ENCODE measurements at regions not wholly inside any gene's neighbourhood (a gene's known extent, or its start where the extent isn't known, plus 50 kb on each side); places are given as distances from the start of the nearest gene placed in this dataset.
A peak's percentile ranks its signal among the peaks of the same experiment; 100 is the strongest.

DNA sequence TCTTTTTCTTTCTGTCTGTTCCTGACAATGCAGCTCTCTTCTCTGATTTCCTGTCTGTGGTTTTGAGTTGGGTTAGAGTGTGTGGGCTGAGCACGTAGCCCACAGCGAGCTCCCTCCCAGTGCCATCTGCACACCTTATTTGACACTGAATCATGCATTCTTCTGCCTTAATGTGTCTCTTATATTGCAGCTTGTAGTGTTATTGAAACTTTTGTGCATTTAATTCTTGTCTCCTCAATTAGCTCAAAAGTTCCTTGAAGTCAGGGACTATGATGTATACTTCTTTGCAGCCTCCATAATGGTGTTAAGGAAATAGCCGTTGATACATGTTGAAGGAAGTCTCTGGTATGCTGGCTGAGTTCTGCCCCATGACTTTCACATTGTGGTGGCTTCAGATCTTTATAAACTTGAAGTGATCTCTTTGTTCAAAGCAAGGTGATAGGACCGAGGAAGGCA, 576.2 kb upstream of the CLINT1 start (continued):
- TF ChIP-seq POLR2AphosphoS2 (IDR thresholded peaks at IDR 0.05; ENCODE audit: low read depth, low read length) (no peak), TCF3 (IDR thresholded peaks at IDR 0.05; ENCODE audit: borderline replicate concordance, insufficient read depth, low read depth, low read length) (no peak), MTA3 (IDR thresholded peaks at IDR 0.05; ENCODE audit: borderline replicate concordance, low read length) (no peak)

DNA sequence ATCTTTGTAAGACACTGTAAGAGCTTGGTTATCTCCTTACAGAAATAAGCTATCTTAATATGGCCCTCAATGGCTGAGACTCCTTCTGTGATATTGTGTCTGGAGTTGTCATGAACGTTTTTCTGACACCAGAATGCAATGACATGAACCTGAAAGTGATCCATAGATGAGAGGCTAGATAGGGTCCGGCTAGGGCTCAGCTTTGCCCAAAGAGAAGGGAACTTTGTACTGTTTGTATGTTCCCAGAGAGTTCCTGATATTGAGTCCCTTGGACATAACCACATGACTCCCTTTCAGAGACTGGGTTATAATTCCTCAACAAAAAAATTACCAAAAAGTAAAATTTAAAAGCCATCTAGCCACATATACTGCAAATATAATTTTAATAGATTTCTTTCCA, 575.8 kb upstream of the CLINT1 start:
- H3K4me3 ChIP-seq, result no peak overlapping the region
- TF ChIP-seq POU2F2 (IDR thresholded peaks at IDR 0.05; ENCODE audit: borderline replicate concordance, low read depth, low read length), result no peak
- no peak for TF ChIP-seq POLR2AphosphoS5 (IDR thresholded peaks at IDR 0.05; ENCODE audit: low read length)
- TF ChIP-seq, protein P1, sequence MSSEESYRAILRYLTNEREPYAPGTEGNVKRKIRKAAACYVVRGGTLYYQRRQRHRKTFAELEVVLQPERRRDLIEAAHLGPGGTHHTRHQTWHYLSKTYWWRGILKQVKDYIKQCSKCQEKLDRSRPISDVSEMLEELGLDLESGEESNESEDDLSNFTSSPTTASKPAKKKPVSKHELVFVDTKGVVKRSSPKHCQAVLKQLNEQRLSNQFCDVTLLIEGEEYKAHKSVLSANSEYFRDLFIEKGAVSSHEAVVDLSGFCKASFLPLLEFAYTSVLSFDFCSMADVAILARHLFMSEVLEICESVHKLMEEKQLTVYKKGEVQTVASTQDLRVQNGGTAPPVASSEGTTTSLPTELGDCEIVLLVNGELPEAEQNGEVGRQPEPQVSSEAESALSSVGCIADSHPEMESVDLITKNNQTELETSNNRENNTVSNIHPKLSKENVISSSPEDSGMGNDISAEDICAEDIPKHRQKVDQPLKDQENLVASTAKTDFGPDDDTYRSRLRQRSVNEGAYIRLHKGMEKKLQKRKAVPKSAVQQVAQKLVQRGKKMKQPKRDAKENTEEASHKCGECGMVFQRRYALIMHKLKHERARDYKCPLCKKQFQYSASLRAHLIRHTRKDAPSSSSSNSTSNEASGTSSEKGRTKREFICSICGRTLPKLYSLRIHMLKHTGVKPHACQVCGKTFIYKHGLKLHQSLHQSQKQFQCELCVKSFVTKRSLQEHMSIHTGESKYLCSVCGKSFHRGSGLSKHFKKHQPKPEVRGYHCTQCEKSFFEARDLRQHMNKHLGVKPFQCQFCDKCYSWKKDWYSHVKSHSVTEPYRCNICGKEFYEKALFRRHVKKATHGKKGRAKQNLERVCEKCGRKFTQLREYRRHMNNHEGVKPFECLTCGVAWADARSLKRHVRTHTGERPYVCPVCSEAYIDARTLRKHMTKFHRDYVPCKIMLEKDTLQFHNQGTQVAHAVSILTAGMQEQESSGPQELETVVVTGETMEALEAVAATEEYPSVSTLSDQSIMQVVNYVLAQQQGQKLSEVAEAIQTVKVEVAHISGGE (CRISPR knock-in tag; IDR thresholded peaks at IDR 0.05), result no peak
- TF ChIP-seq, protein P2, sequence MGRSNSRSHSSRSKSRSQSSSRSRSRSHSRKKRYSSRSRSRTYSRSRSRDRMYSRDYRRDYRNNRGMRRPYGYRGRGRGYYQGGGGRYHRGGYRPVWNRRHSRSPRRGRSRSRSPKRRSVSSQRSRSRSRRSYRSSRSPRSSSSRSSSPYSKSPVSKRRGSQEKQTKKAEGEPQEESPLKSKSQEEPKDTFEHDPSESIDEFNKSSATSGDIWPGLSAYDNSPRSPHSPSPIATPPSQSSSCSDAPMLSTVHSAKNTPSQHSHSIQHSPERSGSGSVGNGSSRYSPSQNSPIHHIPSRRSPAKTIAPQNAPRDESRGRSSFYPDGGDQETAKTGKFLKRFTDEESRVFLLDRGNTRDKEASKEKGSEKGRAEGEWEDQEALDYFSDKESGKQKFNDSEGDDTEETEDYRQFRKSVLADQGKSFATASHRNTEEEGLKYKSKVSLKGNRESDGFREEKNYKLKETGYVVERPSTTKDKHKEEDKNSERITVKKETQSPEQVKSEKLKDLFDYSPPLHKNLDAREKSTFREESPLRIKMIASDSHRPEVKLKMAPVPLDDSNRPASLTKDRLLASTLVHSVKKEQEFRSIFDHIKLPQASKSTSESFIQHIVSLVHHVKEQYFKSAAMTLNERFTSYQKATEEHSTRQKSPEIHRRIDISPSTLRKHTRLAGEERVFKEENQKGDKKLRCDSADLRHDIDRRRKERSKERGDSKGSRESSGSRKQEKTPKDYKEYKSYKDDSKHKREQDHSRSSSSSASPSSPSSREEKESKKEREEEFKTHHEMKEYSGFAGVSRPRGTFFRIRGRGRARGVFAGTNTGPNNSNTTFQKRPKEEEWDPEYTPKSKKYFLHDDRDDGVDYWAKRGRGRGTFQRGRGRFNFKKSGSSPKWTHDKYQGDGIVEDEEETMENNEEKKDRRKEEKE (IDR thresholded peaks at IDR 0.05), result no peak
- no peak for TF ChIP-seq EP300 (IDR thresholded peaks at IDR 0.05; ENCODE audit: borderline replicate concordance in 1 of 2, control insufficient read depth in 1 of 2, low read depth in 2 of 2, low read length in 2 of 2)
- TF ChIP-seq, protein P3, sequence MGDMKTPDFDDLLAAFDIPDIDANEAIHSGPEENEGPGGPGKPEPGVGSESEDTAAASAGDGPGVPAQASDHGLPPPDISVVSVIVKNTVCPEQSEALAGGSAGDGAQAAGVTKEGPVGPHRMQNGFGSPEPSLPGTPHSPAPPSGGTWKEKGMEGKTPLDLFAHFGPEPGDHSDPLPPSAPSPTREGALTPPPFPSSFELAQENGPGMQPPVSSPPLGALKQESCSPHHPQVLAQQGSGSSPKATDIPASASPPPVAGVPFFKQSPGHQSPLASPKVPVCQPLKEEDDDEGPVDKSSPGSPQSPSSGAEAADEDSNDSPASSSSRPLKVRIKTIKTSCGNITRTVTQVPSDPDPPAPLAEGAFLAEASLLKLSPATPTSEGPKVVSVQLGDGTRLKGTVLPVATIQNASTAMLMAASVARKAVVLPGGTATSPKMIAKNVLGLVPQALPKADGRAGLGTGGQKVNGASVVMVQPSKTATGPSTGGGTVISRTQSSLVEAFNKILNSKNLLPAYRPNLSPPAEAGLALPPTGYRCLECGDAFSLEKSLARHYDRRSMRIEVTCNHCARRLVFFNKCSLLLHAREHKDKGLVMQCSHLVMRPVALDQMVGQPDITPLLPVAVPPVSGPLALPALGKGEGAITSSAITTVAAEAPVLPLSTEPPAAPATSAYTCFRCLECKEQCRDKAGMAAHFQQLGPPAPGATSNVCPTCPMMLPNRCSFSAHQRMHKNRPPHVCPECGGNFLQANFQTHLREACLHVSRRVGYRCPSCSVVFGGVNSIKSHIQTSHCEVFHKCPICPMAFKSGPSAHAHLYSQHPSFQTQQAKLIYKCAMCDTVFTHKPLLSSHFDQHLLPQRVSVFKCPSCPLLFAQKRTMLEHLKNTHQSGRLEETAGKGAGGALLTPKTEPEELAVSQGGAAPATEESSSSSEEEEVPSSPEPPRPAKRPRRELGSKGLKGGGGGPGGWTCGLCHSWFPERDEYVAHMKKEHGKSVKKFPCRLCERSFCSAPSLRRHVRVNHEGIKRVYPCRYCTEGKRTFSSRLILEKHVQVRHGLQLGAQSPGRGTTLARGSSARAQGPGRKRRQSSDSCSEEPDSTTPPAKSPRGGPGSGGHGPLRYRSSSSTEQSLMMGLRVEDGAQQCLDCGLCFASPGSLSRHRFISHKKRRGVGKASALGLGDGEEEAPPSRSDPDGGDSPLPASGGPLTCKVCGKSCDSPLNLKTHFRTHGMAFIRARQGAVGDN (IDR thresholded peaks at IDR 0.05), result no peak
- no peak for TF ChIP-seq SMAD5 (IDR thresholded peaks at IDR 0.05; ENCODE audit: low read depth)

More for the DNA sequence above, 575.8 kb upstream of the CLINT1 start:
- Histone ChIP-seq H3K27me3 (replicated peaks in 1 of 2; ENCODE audit: control insufficient read depth in 2 of 2, insufficient read depth in 2 of 2, low read length in 1 of 2) (no peaks in the 10 kb centered on the region), H3K4me2 (ENCODE audit: control insufficient read depth, insufficient read depth) (peak overlapping the region; percentile 57; the same call in 1 of the 2 replicates), H3K9ac (ENCODE audit: control insufficient read depth, insufficient read depth, low read length) (no peak overlapping the region), H3K36me3 (ENCODE audit: control insufficient read depth in 2 of 2, insufficient read depth in 2 of 2, low read length in 1 of 2) (no peaks in the 10 kb centered on the region), H3K79me2 (ENCODE audit: control insufficient read depth, insufficient read depth, low read length) (no peaks in the 10 kb centered on the region), H3K4me1 (ENCODE audit: control insufficient read depth, insufficient read depth, low read length) (peaks cover 23% of the 10 kb centered on the region), H4K20me1 (ENCODE audit: control insufficient read depth, insufficient read depth) (no peaks in the 10 kb centered on the region), H2AFZ (ENCODE audit: control insufficient read depth, low read depth, low read length) (peak overlapping the region; percentile 46; the same call in 1 of the 2 replicates), H3K9me3 (replicated peaks; ENCODE audit: control insufficient read depth, insufficient read depth, low read length) (peaks cover 4% of the 10 kb centered on the region; the same call in 2 of the 3 replicates), H3K27ac (ENCODE audit: control insufficient read depth, insufficient read depth) (no peak overlapping the region; the same call in 1 of the 2 replicates)
- BruUV-seq (replicated peaks), result no TSS peak
- in situ Hi-C loops (cut with MboI) (no loop called here), intact Hi-C loops (cut with micrococcal nuclease; ENCODE audit: unreplicated experiment) (no loop called here)
- 34% methylated on average over 2 of the region's 2 CpGs for WGBS (ENCODE audit: insufficient coverage, insufficient replicate concordance, low lambda C conversion rate, missing lambda C conversion rate)
- FAIRE-seq (no peak), DNase-seq (ENCODE audit: low read depth, low spot score) (no peak), ATAC-seq (peak; percentile 21; the same call in 2 of the 3 replicates)
- ChIA-PET SMC1A (ENCODE audit: uncharacterized antibody, unreplicated experiment) (interaction anchor here (0.9 to 5.3 kb wide), 17 partner anchors 7 to 656 kb away, joined by 3 to 62 read pairs (median 5); no protein-coding TSS in a partner anchor), POLR2A (interaction anchor here (1.4 to 1.8 kb wide), 5 partner anchors 13 to 38 kb away, joined by 3 to 6 read pairs (median 4); no protein-coding TSS in a partner anchor), CTCF (interaction anchor here (1.0 to 1.8 kb wide), 4 partner anchors 20 to 40 kb away, joined by 3 to 7 read pairs (median 4); no protein-coding TSS in a partner anchor), RAD21 (ENCODE audit: unreplicated experiment) (interaction anchor here (0.6 to 4.0 kb wide), 9 partner anchors 23 to 672 kb away, joined by 3 to 34 read pairs (median 3); no protein-coding TSS in a partner anchor)
